DOHH2 (cell line): ENCODE measurements at regions not wholly inside any gene's neighbourhood (a gene's known extent, or its start where the extent isn't known, plus 50 kb on each side); places are given as distances from the start of the nearest gene placed in this dataset.
"Not testable (repeated sequence)": the region's sequence is repeated elsewhere in the genome, so short reads cannot be mapped to it uniquely, and the experiment has no call there.

Source experiments
- H3F3A ChIP-seq: fragments of 200-600 bp; sonication (generic), shearing (Covaris generic); 2 replicates; pipeline ENCODE4 v1.6.0; 2016; ENCODE audit warnings: antibody characterized with exemption, mild to moderate bottlenecking; ENCODE audit not compliant: control insufficient read depth, insufficient read depth
- H3K27ac ChIP-seq: fragments of 200-600 bp; sonication (generic); 2 replicates; pipeline ENCODE4 v1.5.1; 2014; ENCODE audit warnings: low read depth, mild to moderate bottlenecking, low read length, moderate library complexity
- H3K27me3 ChIP-seq: fragments of 200-600 bp; sonication (generic); 2 replicates; pipeline ENCODE4 v1.6.1; 2014; ENCODE audit warnings: mild to moderate bottlenecking, low read length, mixed read lengths; ENCODE audit not compliant: control insufficient read depth
- H3K36me3 ChIP-seq: fragments of 200-600 bp; sonication (generic); 2 replicates; pipeline ENCODE4 v1.6.1; 2014; ENCODE audit warnings: mild to moderate bottlenecking, low read length, moderate library complexity, mixed read lengths; ENCODE audit not compliant: control insufficient read depth
- H3K4me1 ChIP-seq: fragments of 200-600 bp; sonication (generic); 2 replicates; pipeline ENCODE4 v1.6.1; 2014; ENCODE audit warnings: mild to moderate bottlenecking, low read length, mixed read lengths; ENCODE audit not compliant: control insufficient read depth
- H3K4me2 ChIP-seq: fragments of 200-600 bp; sonication (generic); 2 replicates; pipeline ENCODE4 v1.6.0; 2014; ENCODE audit warnings: mild to moderate bottlenecking, low read length, moderate library complexity
- H3K4me3 ChIP-seq: fragments of 200-600 bp; sonication (generic); 2 replicates; pipeline ENCODE4 v1.5.1; 2014; ENCODE audit warnings: mild to moderate bottlenecking, low read length, mixed read lengths
- H3K79me2 ChIP-seq: fragments of 200-600 bp; sonication (generic); 2 replicates; pipeline ENCODE4 v1.6.1; 2014; ENCODE audit warnings: mild to moderate bottlenecking, low read length, mixed read lengths; ENCODE audit not compliant: control insufficient read depth
- H3K9me2 ChIP-seq: fragments of 200-600 bp; sonication (generic); replicated peaks from 2 replicates; pipeline ENCODE4 v1.6.1; 2014; ENCODE audit warnings: mild to moderate bottlenecking, low read length, mixed read lengths; ENCODE audit not compliant: control insufficient read depth
- H3K9me3 ChIP-seq: fragments of 200-600 bp; sonication (generic); 2 replicates; pipeline ENCODE4 v1.6.1; 2014; ENCODE audit warnings: antibody characterized with exemption, low read length, mixed read lengths; ENCODE audit not compliant: control insufficient read depth, insufficient read depth
- H4K20me1 ChIP-seq: fragments of 200-600 bp; sonication (generic); 2 replicates; pipeline ENCODE4 v1.6.0; 2014; ENCODE audit warnings: low read depth, mild to moderate bottlenecking, antibody characterized with exemption, low read length, moderate library complexity; ENCODE audit not compliant: control insufficient read depth, insufficient read depth
- EZH2phosphoT487 ChIP-seq: fragments of 200-600 bp; sonication (generic); IDR thresholded peaks from 2 replicates; pipeline ENCODE4 v1.6.1; 2017; ENCODE audit warnings: borderline replicate concordance, mild to moderate bottlenecking, antibody characterized with exemption, low read length, moderate library complexity, mixed read lengths
- TF ChIP-seq, protein P1 (sequence below): fragments of 200-600 bp; sonication (generic); IDR thresholded peaks from one replicate; pipeline ENCODE4 v1.5.1; 2014; ENCODE audit warnings: antibody characterized with exemption, mild to moderate bottlenecking, low read depth, low read length; ENCODE audit not compliant: poor library complexity, severe bottlenecking

DNA sequence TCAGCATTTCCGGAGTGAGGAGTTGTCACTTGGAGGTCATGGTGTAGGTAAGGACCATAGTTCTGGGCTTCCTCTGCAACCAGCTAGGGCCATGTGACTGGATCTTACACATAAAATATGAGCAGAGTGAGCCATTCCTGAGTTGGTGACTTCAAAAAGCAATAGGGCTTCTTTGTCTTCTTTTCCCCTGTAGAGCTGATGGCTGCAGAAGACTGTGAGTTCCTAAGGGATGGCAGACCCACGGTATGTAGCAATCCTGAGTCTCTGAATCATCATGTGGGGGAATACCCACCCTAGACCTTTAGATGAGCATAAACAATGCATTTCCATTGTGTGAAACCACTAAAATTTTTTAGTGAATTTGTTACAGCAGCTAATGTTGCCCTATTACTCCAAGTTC is 151.1 kb upstream of the TBX3 start:
- Histone ChIP-seq H3K4me3 (no peak overlapping the region), H3K9me2 (no peaks in the 10 kb centered on the region), H4K20me1 (no peaks in the 10 kb centered on the region), H3K4me1 (no peaks in the 10 kb centered on the region), H3F3A (no peaks in the 10 kb centered on the region), H3K27ac (no peak overlapping the region), H3K79me2 (no peaks in the 10 kb centered on the region), H3K9me3 (no peaks in the 10 kb centered on the region), H3K4me2 (no peak overlapping the region), H3K36me3 (no peaks in the 10 kb centered on the region), H3K27me3 (no peaks in the 10 kb centered on the region)
- no peak for TF ChIP-seq EZH2phosphoT487
- TF ChIP-seq, protein P1, sequence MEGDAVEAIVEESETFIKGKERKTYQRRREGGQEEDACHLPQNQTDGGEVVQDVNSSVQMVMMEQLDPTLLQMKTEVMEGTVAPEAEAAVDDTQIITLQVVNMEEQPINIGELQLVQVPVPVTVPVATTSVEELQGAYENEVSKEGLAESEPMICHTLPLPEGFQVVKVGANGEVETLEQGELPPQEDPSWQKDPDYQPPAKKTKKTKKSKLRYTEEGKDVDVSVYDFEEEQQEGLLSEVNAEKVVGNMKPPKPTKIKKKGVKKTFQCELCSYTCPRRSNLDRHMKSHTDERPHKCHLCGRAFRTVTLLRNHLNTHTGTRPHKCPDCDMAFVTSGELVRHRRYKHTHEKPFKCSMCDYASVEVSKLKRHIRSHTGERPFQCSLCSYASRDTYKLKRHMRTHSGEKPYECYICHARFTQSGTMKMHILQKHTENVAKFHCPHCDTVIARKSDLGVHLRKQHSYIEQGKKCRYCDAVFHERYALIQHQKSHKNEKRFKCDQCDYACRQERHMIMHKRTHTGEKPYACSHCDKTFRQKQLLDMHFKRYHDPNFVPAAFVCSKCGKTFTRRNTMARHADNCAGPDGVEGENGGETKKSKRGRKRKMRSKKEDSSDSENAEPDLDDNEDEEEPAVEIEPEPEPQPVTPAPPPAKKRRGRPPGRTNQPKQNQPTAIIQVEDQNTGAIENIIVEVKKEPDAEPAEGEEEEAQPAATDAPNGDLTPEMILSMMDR: no peak

DNA sequence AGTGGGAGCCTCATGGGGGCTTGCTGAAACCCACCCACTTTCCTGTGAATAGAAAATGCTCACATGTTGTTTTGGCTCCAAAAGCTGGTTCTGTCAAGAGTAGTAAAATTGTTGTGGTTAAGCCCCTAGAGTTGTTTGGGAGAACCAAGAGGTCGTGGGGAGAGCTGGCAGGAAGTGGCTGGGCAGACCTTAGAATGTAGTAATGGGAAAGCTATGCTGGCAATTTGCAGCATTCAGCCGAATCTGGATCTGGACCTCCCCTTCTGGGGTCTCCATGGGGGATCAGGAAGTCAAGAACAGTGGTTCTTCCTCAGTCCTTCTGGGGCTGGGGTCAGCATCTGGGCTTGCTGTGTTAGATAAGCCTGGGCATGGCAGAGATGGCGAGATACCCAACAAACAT is 150.6 kb upstream of the TBX3 start:
- no peak overlapping the region for H3K27ac ChIP-seq
- no peaks in the 10 kb centered on the region for H3K27me3 ChIP-seq
- no peaks in the 10 kb centered on the region for H3K36me3 ChIP-seq
- H3K9me2 ChIP-seq: no peaks in the 10 kb centered on the region
- no peaks in the 10 kb centered on the region for H3K79me2 ChIP-seq
- H3F3A ChIP-seq: no peaks in the 10 kb centered on the region
- no peaks in the 10 kb centered on the region for H4K20me1 ChIP-seq
- TF ChIP-seq EZH2phosphoT487: no peak
- TF ChIP-seq, protein P1: no peak
- no peaks in the 10 kb centered on the region for H3K9me3 ChIP-seq
- H3K4me1 ChIP-seq: no peaks in the 10 kb centered on the region
- H3K4me2 ChIP-seq: no peak overlapping the region
- no peak overlapping the region for H3K4me3 ChIP-seq

DNA sequence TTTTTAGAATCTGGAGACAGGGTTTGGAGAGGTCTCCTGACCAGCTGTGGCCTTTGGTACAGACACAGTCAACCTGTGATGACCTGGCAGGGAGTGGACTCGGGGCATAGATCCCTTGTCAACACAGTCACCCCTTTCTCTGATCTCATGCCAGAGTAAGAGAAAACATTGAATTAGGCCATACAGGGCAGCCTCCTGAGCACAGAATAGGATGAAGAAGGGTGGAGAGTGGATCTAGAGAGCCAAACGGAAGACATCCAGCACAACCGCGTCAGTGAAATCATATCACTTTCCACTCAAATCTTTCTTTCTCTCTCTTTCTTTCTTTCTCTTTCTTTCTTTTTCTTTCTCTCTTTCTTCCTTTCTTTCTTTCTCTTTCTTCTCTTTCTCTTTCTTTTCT is 145.9 kb upstream of the TBX3 start:
- Histone ChIP-seq H3K9me2 (no peaks in the 10 kb centered on the region), H3K27ac (no peak overlapping the region), H3K4me1 (no peaks in the 10 kb centered on the region), H3K4me2 (no peak overlapping the region), H3K27me3 (no peaks in the 10 kb centered on the region), H3K4me3 (no peak overlapping the region), H3K36me3 (no peaks in the 10 kb centered on the region), H4K20me1 (no peaks in the 10 kb centered on the region), H3K79me2 (no peaks in the 10 kb centered on the region), H3F3A (no peaks in the 10 kb centered on the region), H3K9me3 (no peaks in the 10 kb centered on the region)
- TF ChIP-seq, protein P1: no peak
- no peak for TF ChIP-seq EZH2phosphoT487

DNA sequence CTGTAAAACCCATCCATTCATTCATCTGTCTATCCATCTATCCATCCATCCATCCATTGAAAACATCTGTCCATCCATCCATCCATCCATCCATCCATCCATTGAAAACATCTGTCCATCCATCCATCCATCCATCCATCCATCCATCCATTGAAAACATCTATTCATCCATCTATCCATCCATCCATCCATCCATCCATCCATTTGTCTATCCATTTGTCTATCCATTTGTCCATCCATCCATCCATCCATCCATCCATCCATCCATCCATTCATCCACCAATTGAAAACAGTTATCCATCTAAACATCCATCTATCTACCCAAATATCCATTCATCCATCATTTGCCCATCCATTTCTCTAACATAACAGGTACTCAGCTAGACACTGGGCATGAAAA is 145.3 kb upstream of the TBX3 start:
- H3K27ac ChIP-seq, H3K36me3 ChIP-seq, H4K20me1 ChIP-seq, H3K4me2 ChIP-seq, H3K79me2 ChIP-seq, H3K9me3 ChIP-seq, H3K4me1 ChIP-seq, H3K9me2 ChIP-seq, H3K27me3 ChIP-seq, H3F3A ChIP-seq, H3K4me3 ChIP-seq: not testable (repeated sequence)
